ENCODE measurements at regions not wholly inside any gene's neighbourhood (a gene's known extent, or its start where the extent isn't known, plus 50 kb on each side); places are given as distances from the start of the nearest gene placed in this dataset.
"Not testable (repeated sequence)": the region's sequence is repeated elsewhere in the genome, so short reads cannot be mapped to it uniquely, and the experiment has no call there.

- CTCF ChIA-PET: no interaction called here
- POLR2A ChIA-PET: no interaction called here
- no peak for TF ChIP-seq CTCF (IDR thresholded peaks at IDR 0.05; ENCODE audit: unreplicated experiment)
- no peak overlapping the region for H3K27ac Mint-ChIP-seq (ENCODE audit: low read depth, unreplicated experiment)
- BruUV-seq (replicated peaks): no TSS peak
- intact Hi-C loops (cut with micrococcal nuclease): no loop called here
- H3K36me3 Mint-ChIP-seq (ENCODE audit: insufficient read depth, unreplicated experiment): no peaks in the 10 kb centered on the region
- H3K27me3 Mint-ChIP-seq (ENCODE audit: insufficient read depth, unreplicated experiment): peaks cover 37% of the 10 kb centered on the region
- no peaks in the 10 kb centered on the region for H3K4me1 Mint-ChIP-seq (ENCODE audit: insufficient read depth, unreplicated experiment)
- peaks cover 8% of the 10 kb centered on the region for H3K9me3 Mint-ChIP-seq (ENCODE audit: unreplicated experiment)
- no peak for DNase-seq (ENCODE audit: unreplicated experiment)
- H3K4me3 Mint-ChIP-seq (ENCODE audit: unreplicated experiment): no peak overlapping the region
Observed at GRCh38 chr17:21595086-21595485, 97.2 kb upstream of the KCNJ18 start.

DNA sequence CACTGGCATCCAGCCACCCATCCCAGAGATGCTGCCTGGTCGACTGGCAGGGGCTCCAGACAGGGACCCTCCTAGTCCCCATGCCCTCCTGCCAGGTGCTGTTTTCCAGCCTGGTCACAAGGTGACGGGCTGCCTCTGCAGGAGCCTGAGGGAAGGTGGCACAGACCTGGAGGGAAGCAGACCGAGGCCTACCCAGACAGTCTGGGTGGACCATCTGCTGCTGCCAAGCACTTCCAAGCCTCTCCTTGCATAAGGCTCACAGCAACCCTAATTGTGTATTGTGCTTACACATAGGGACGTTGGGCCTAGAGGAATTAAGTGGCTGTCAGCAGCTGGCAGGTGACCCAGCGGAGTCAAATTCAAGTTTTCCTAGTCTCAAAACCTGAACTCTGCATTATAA is 90.1 kb upstream of the KCNJ18 start:
- BruUV-seq (replicated peaks): no TSS peak
- Mint-ChIP-seq H3K27ac (ENCODE audit: low read depth, unreplicated experiment) (no peak overlapping the region), H3K4me3 (ENCODE audit: unreplicated experiment) (no peak overlapping the region), H3K4me1 (ENCODE audit: insufficient read depth, unreplicated experiment) (no peaks in the 10 kb centered on the region), H3K36me3 (ENCODE audit: insufficient read depth, unreplicated experiment) (no peaks in the 10 kb centered on the region), H3K27me3 (ENCODE audit: insufficient read depth, unreplicated experiment) (peaks cover 15% of the 10 kb centered on the region), H3K9me3 (ENCODE audit: unreplicated experiment) (no peaks in the 10 kb centered on the region)
- ChIA-PET CTCF (no interaction called here), POLR2A (no interaction called here)
- intact Hi-C loops (cut with micrococcal nuclease): no loop called here
- TF ChIP-seq CTCF (IDR thresholded peaks at IDR 0.05; ENCODE audit: unreplicated experiment): no peak
- DNase-seq (ENCODE audit: unreplicated experiment): no peak

GRCh38 chr17:21603292-21603691 is 89.0 kb upstream of the KCNJ18 start:
- H3K4me1 Mint-ChIP-seq (ENCODE audit: insufficient read depth, unreplicated experiment); DNase-seq (ENCODE audit: unreplicated experiment); BruUV-seq (replicated peaks); CTCF ChIA-PET; POLR2A ChIA-PET; H3K9me3 Mint-ChIP-seq (ENCODE audit: unreplicated experiment); H3K27ac Mint-ChIP-seq (ENCODE audit: low read depth, unreplicated experiment); H3K27me3 Mint-ChIP-seq (ENCODE audit: insufficient read depth, unreplicated experiment); H3K36me3 Mint-ChIP-seq (ENCODE audit: insufficient read depth, unreplicated experiment); intact Hi-C loops (cut with micrococcal nuclease); H3K4me3 Mint-ChIP-seq (ENCODE audit: unreplicated experiment): not testable (repeated sequence)

GRCh38 chr17:21611443-21611842 is 80.9 kb upstream of the KCNJ18 start:
- H3K36me3 Mint-ChIP-seq (ENCODE audit: insufficient read depth, unreplicated experiment); H3K4me1 Mint-ChIP-seq (ENCODE audit: insufficient read depth, unreplicated experiment); intact Hi-C loops (cut with micrococcal nuclease); BruUV-seq (replicated peaks); H3K27me3 Mint-ChIP-seq (ENCODE audit: insufficient read depth, unreplicated experiment); H3K27ac Mint-ChIP-seq (ENCODE audit: low read depth, unreplicated experiment); CTCF ChIA-PET; POLR2A ChIA-PET; DNase-seq (ENCODE audit: unreplicated experiment); H3K4me3 Mint-ChIP-seq (ENCODE audit: unreplicated experiment): not testable (repeated sequence)
- peaks cover 18% of the 10 kb centered on the region for H3K9me3 Mint-ChIP-seq (ENCODE audit: unreplicated experiment)

DNA sequence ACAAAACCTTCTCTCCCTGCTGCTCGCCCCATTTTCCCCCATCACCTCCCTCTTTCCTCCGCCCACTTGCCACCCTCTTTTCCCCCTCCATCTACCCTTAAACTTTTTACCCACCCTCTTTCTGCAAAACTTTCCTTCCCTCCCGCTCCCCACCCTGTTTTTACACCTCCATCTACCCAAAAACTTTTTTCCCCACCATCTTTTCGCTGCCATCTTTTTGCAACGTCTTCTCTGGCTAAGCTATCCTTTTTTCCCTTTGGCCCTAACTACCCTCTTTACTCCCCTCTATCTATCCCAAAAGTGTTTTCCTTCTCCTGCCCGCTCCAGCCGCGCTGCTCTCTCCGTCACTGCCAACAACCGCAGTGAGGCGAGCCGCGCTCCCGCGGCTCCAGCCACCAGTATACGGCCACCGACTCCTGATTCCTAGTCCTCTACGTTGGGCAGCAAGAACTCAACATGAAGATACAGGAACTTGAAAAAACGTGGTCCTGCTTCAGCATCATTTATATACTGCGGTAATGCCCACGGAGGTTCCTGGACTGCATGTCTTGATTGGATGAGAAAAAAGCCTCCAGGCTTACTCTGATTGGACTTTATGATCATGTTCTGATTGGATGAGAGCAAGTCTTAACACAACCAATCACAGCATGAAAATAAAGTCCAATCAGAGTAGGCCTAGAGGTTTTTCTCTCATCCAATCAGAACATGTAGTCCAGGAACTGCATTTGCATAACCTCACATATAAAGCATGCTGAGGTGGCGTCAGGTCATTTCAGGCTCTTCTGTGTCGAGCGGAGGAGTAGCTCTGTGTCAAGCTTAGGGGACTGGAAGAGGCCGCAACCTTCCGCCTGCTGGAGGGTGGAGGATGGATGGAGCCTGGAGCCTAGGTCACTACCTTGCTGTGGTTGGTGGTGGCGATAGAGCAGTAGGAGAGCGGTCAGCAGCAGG is 79.9 kb upstream of the KCNJ18 start:
- POLR2A ChIA-PET; H3K27me3 Mint-ChIP-seq (ENCODE audit: insufficient read depth, unreplicated experiment); intact Hi-C loops (cut with micrococcal nuclease); H3K4me1 Mint-ChIP-seq (ENCODE audit: insufficient read depth, unreplicated experiment); BruUV-seq (replicated peaks); CTCF ChIA-PET; DNase-seq (ENCODE audit: unreplicated experiment); H3K36me3 Mint-ChIP-seq (ENCODE audit: insufficient read depth, unreplicated experiment); H3K4me3 Mint-ChIP-seq (ENCODE audit: unreplicated experiment); H3K27ac Mint-ChIP-seq (ENCODE audit: low read depth, unreplicated experiment): not testable (repeated sequence)
- peaks cover 18% of the 10 kb centered on the region for H3K9me3 Mint-ChIP-seq (ENCODE audit: unreplicated experiment)
